HepG2 (cell line): ENCODE measurements at regions not wholly inside any gene's neighbourhood (a gene's known extent, or its start where the extent isn't known, plus 50 kb on each side); places are given as distances from the start of the nearest gene placed in this dataset.

Experiments used
- ATAC-seq: fragments of 200-7000 bp; cut with Tn5 transposase; 3 replicates; pipeline ENCODE4 v1.9.1; 2020; ENCODE audit warnings: mild to moderate bottlenecking, moderate library complexity
- BruUV-seq: library from RNA; stranded (reverse); fragments of 400-500 nt; replicated peaks from 2 replicates; lab custom pipeline; 2021; lab: Mats Ljungman, UMichigan
- CTCF ChIA-PET: fragments of 300-600 bp; formaldehyde crosslinking; extraction: SDS; loops from one replicate; lab custom pipeline; 2021; ENCODE audit warnings: low total read pairs, inconsistent platforms, low intra/inter-chr PET ratio; lab: Yijun Ruan, JAX
- POLR2A ChIA-PET: fragments of 350-600 bp; sonication (Branson Sonifier 250); formaldehyde crosslinking; loops from one replicate; lab custom pipeline; 2020; ENCODE audit warnings: antibody characterized with exemption, inconsistent platforms; lab: Yijun Ruan, JAX
- DNase-seq: peaks from one replicate; pipeline ENCODE4 v3.0.0-alpha.2; 2015; ENCODE audit warnings: low spot score
- FAIRE-seq: peaks from 3 replicates; lab custom pipeline; 2011; peaks lifted over from hg19 to GRCh38; lab: Jason Lieb, UNC
- H2AFZ ChIP-seq: one replicate; pipeline ENCODE4 v1.6.1; 2011; ENCODE audit warnings: low read length, inconsistent platforms
- H3K27ac ChIP-seq: fragments of 300-600 bp; 3 replicates; pipeline ENCODE4 v1.8.0; 2011; ENCODE audit warnings: mixed run types, mild to moderate bottlenecking, mixed read lengths, low read length, inconsistent platforms; ENCODE audit not compliant: insufficient read depth; ENCODE audit errors: extremely low read length
- H3K27me3 ChIP-seq, 2 experiments: fragments of 200-600 bp in 1 of 2; 2 replicates in 1 of 2; 3 replicates in 1 of 2; pipeline versions ENCODE4 v1.6.0 to v1.8.0; 2011; ENCODE audit warnings: low read length in 2 of 2, mild to moderate bottlenecking in 2 of 2, moderate library complexity in 2 of 2, inconsistent platforms in 1 of 2; ENCODE audit not compliant: insufficient read depth in 2 of 2, control insufficient read depth in 1 of 2
- H3K36me3 ChIP-seq, 2 experiments: fragments of 200-600 bp in 1 of 2; replicated peaks in 1 of 2; 2 replicates in 1 of 2; 3 replicates in 1 of 2; pipeline versions ENCODE4 v1.5.1 to v1.8.0; 2011; ENCODE audit warnings: low read length in 2 of 2, inconsistent platforms in 1 of 2; ENCODE audit not compliant: insufficient read depth in 2 of 2, control insufficient read depth in 1 of 2
- H3K4me1 ChIP-seq: 2 replicates; pipeline ENCODE4 v1.5.1; 2012; ENCODE audit warnings: low read length, inconsistent platforms; ENCODE audit not compliant: insufficient read depth
- H3K4me2 ChIP-seq: 2 replicates; pipeline ENCODE4 v1.6.0; 2011; ENCODE audit warnings: low read depth, low read length, inconsistent platforms
- H3K4me3 ChIP-seq, 3 experiments: fragments of 200-600 bp in 1 of 3; sonication (generic), shearing (Covaris generic) in 1 of 3; replicated peaks in 1 of 3; 2 replicates each; pipeline ENCODE4 v1.5.1; 2011 to 2016; ENCODE audit warnings: low read length in 3 of 3, inconsistent platforms in 2 of 3, low read depth in 2 of 3, mild to moderate bottlenecking in 2 of 3, control low read depth in 1 of 3, mixed read lengths in 1 of 3; ENCODE audit not compliant: insufficient read depth in 1 of 3
- H3K79me2 ChIP-seq: one replicate; pipeline ENCODE4 v1.6.1; 2011; ENCODE audit warnings: low read length, inconsistent platforms; ENCODE audit not compliant: insufficient read depth
- H3K9ac ChIP-seq: 2 replicates; pipeline ENCODE4 v1.6.0; 2011; ENCODE audit warnings: mild to moderate bottlenecking, low read depth, low read length, inconsistent platforms; ENCODE audit not compliant: insufficient read depth
- H3K9me3 ChIP-seq: 2 replicates; pipeline ENCODE4 v1.5.1; 2012; ENCODE audit warnings: mild to moderate bottlenecking, low read length
- H4K20me1 ChIP-seq: 2 replicates; pipeline ENCODE4 v1.6.0; 2011; ENCODE audit warnings: inconsistent platforms, mild to moderate bottlenecking, low read length, moderate library complexity; ENCODE audit not compliant: insufficient read depth
- ZBTB42 ChIP-seq: sonication (generic); formaldehyde crosslinking; IDR thresholded peaks from 2 replicates; pipeline ENCODE4 v1.5.0; 2020; ENCODE audit warnings: mild to moderate bottlenecking, missing genetic modification reagents
- ZSCAN30 ChIP-seq: sonication (generic); formaldehyde crosslinking; IDR thresholded peaks from 2 replicates; pipeline ENCODE4 v1.5.0; 2020; ENCODE audit warnings: mild to moderate bottlenecking, missing genetic modification reagents
- WGBS: methylation state at CpG from one replicate; pipeline ENCODE4 v1.1.6; 2017; ENCODE audit warnings: low lambda C conversion rate; 5-methylcytosine and 5-hydroxymethylcytosine counted together
- in situ Hi-C: cut with HindIII; loops from 2 replicates; pipeline ENCODE4 v1.10.0; 2017; ENCODE audit warnings: low pct_unique_long_range_greater_than_20kb; ENCODE audit not compliant: extremely low pct_ligation_motif_present
- intact Hi-C: fragments of 100-400 bp; cut with micrococcal nuclease; formaldehyde crosslinking; loops from one replicate; pipeline ENCODE4 v1.10.0; 2022; ENCODE audit not compliant: unreplicated experiment
- TF ChIP-seq, protein P1 (sequence below), 2 experiments: sonication (generic) in 1 of 2; formaldehyde crosslinking in 1 of 2; IDR thresholded peaks; 2 replicates each; pipeline versions ENCODE4 v1.5.1 to v1.6.1; 2011 to 2020; ENCODE audit warnings: borderline replicate concordance in 1 of 2, low read depth in 1 of 2, low read length in 1 of 2, mild to moderate bottlenecking in 1 of 2, missing genetic modification reagents in 1 of 2, moderate library complexity in 1 of 2
- TF ChIP-seq, protein P2 (sequence below): sonication (generic); formaldehyde crosslinking; IDR thresholded peaks from 2 replicates; pipeline ENCODE4 v1.4.0; 2020; ENCODE audit warnings: missing genetic modification reagents; ENCODE audit errors: not compliant biosample characterization
- TF ChIP-seq, protein P3 (sequence below): sonication (generic); formaldehyde crosslinking; IDR thresholded peaks from 2 replicates; pipeline ENCODE4 v1.5.0; 2020; ENCODE audit warnings: mild to moderate bottlenecking, missing genetic modification reagents, borderline replicate concordance
- TF ChIP-seq, protein P4 (sequence below): sonication (generic); formaldehyde crosslinking; IDR thresholded peaks from 2 replicates; pipeline ENCODE4 v1.5.1; 2020; ENCODE audit warnings: mild to moderate bottlenecking, missing genetic modification reagents, moderate library complexity

DNA sequence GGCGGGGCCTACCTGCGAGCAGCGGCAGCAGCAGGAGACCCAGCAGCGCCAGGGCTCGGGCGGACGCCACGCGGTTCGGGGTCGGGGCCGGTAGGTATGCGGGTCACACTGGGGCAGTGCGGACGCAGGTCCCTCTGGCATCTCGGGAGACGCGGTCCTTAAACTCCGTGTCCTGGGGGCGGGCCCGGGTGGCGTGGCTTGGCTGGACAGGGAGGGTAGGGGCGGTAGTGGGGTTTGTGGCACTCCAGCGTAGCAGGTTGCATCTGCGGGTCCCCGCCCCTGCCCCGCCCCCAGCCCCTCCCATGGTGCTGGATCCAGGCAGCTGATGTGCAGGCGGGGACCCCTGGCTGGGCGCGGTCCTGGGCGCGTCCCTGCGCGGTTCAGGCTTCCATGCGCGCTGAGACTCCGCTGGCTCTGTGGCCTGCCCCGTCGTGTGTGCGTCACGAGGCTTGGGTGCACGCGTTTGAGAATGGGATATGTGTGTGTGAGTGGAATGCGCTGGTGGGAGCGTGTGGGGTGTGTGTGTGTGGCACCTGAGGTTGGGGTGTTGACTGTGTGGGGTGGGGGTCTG lies 96.1 kb downstream of the WTIP start:
- H3K9me3 ChIP-seq, result no peaks in the 10 kb centered on the region
- ATAC-seq, result no peak
- ChIA-PET POLR2A (no interaction called here), CTCF (no interaction called here)
- no peak overlapping the region for H3K9ac ChIP-seq
- no peaks in the 10 kb centered on the region for H4K20me1 ChIP-seq
- intact Hi-C loops, result no loop called here
- no peak overlapping the region for H3K27ac ChIP-seq
- no peak overlapping the region for H3K4me3 ChIP-seq
- H2AFZ ChIP-seq, result no peak overlapping the region
- BruUV-seq, result no TSS peak
- H3K4me1 ChIP-seq, result no peaks in the 10 kb centered on the region
- no peaks in the 10 kb centered on the region for H3K79me2 ChIP-seq
- WGBS, result 63% methylated on average over 33 of the region's 45 CpGs
- H3K27me3 ChIP-seq, result peaks cover 0 to 1% of the 10 kb centered on the region in 2 experiments; a peak in 1 of 5 replicates
- TF ChIP-seq, protein P1, sequence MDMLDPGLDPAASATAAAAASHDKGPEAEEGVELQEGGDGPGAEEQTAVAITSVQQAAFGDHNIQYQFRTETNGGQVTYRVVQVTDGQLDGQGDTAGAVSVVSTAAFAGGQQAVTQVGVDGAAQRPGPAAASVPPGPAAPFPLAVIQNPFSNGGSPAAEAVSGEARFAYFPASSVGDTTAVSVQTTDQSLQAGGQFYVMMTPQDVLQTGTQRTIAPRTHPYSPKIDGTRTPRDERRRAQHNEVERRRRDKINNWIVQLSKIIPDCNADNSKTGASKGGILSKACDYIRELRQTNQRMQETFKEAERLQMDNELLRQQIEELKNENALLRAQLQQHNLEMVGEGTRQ (IDR thresholded peaks at IDR 0.05; ENCODE audit: low read depth, low read length), result no peak
- TF ChIP-seq, protein P1 (CRISPR knock-in tag; IDR thresholded peaks at IDR 0.05; ENCODE audit: borderline replicate concordance), result no peak
- TF ChIP-seq, protein P2, sequence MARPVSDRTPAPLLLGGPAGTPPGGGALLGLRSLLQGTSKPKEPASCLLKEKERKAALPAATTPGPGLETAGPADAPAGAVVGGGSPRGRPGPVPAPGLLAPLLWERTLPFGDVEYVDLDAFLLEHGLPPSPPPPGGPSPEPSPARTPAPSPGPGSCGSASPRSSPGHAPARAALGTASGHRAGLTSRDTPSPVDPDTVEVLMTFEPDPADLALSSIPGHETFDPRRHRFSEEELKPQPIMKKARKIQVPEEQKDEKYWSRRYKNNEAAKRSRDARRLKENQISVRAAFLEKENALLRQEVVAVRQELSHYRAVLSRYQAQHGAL (CRISPR knock-in tag), result no peak
- TF ChIP-seq, protein P3, sequence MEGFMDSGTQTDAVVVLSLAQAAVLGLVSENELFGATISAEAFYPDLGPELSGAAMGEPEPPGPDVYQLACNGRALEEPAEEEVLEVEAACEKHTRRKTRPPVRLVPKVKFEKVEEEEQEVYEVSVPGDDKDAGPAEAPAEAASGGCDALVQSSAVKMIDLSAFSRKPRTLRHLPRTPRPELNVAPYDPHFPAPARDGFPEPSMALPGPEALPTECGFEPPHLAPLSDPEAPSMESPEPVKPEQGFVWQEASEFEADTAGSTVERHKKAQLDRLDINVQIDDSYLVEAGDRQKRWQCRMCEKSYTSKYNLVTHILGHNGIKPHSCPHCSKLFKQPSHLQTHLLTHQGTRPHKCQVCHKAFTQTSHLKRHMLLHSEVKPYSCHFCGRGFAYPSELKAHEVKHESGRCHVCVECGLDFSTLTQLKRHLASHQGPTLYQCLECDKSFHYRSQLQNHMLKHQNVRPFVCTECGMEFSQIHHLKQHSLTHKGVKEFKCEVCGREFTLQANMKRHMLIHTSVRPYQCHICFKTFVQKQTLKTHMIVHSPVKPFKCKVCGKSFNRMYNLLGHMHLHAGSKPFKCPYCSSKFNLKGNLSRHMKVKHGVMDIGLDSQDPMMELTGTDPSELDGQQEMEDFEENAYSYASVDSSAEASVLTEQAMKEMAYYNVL (CRISPR knock-in tag), result no peak
- TF ChIP-seq, protein P4, sequence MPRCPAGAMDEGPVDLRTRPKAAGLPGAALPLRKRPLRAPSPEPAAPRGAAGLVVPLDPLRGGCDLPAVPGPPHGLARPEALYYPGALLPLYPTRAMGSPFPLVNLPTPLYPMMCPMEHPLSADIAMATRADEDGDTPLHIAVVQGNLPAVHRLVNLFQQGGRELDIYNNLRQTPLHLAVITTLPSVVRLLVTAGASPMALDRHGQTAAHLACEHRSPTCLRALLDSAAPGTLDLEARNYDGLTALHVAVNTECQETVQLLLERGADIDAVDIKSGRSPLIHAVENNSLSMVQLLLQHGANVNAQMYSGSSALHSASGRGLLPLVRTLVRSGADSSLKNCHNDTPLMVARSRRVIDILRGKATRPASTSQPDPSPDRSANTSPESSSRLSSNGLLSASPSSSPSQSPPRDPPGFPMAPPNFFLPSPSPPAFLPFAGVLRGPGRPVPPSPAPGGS (CRISPR knock-in tag), result no peak
- TF ChIP-seq ZSCAN30 (CRISPR knock-in tag) (no peak), ZBTB42 (CRISPR knock-in tag) (no peak)
- in situ Hi-C loops, result no loop called here
- DNase-seq, result no peak
- no peaks in the 10 kb centered on the region for H3K36me3 ChIP-seq
- no peak for FAIRE-seq
- no peak overlapping the region for H3K4me2 ChIP-seq
